ENCODE measurements at regions not wholly inside any gene's neighbourhood (a gene's known extent, or its start where the extent isn't known, plus 50 kb on each side); places are given as distances from the start of the nearest gene placed in this dataset.

DNA sequence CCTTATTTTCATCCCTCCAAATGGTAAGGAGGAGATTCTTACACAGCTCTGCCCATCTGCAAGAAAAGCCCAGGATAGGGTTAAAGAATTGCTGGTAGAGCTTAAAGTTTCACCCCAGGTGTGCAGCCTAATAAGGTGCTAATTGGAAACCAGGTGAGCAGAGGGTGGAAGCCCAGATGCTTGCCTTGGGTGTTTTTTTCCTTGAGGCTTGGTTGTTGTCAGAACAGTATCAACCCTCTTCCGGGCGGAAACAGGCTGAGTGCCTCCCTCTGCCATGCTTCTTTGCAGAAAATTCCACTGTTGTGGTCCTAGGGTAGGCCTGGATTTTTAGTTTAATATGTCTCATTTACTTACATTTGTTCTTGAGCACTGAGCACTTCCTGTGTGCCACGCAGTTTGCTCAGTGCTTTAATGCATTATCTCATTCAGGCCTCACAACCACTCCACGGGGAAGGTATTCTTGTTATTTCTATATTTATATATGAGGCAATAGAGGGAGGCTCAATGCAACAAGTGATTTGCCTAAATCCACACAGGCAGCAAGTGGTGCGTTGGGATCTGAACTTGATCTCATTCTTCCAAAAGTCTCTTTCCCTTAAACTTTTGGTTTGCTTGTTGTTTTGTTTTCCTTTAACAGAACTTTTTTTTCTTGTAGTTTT, 115.0 kb upstream of the LRIG1 start:
- no peaks in the 10 kb centered on the region for H3K9me2 ChIP-seq (ENCODE audit: insufficient read depth)
- DNase-seq (ENCODE audit: low read depth, low spot score) (no peak), ATAC-seq (no peak)
- H3K79me2 ChIP-seq (ENCODE audit: insufficient read depth, low read length): no peaks in the 10 kb centered on the region
- no peaks in the 10 kb centered on the region for H3K9me3 ChIP-seq (ENCODE audit: control insufficient read depth in 1 of 2, insufficient read depth in 1 of 2, low read depth in 1 of 2, low read length in 2 of 2)
- H2AFZ ChIP-seq (ENCODE audit: low read depth, low read length, poor library complexity, severe bottlenecking): no peak overlapping the region
- H3K27ac ChIP-seq (ENCODE audit: low read depth, low read length): no peak overlapping the region
- H3K36me3 ChIP-seq (ENCODE audit: control insufficient read depth in 1 of 2, insufficient read depth in 2 of 2, low read length in 2 of 2): no peaks in the 10 kb centered on the region
- H3K9ac ChIP-seq (ENCODE audit: low read length): no peak overlapping the region
- H3K27me3 ChIP-seq (ENCODE audit: insufficient read depth, low read length): no peaks in the 10 kb centered on the region
- BruUV-seq (replicated peaks): no TSS peak
- no peak overlapping the region for H3K4me2 ChIP-seq (ENCODE audit: low read length)
- no peaks in the 10 kb centered on the region for H4K20me1 ChIP-seq (ENCODE audit: insufficient read depth)
- intact Hi-C loops (cut with micrococcal nuclease): no loop called here
- no peaks in the 10 kb centered on the region for H3K4me1 ChIP-seq (ENCODE audit: control insufficient read depth in 1 of 2, insufficient read depth in 2 of 2, low read length in 2 of 2)
- ChIA-PET CTCF (no interaction called here), RAD21 (ENCODE audit: low non-redundant PET in 1 of 2, low total read pairs in 2 of 2, uncharacterized antibody in 2 of 2, unreplicated experiment in 2 of 2) (no interaction called here), POLR2A (no interaction called here)
- no peak overlapping the region for H3K4me3 ChIP-seq (replicated peaks in 1 of 2; ENCODE audit: low read depth in 1 of 2, low read length in 2 of 2)
- TF ChIP-seq CBX3 (IDR thresholded peaks at IDR 0.05; ENCODE audit: low read depth): no peak
- no peak for TF ChIP-seq RAD21 (IDR thresholded peaks at IDR 0.05; ENCODE audit: low read depth)
- no peak for TF ChIP-seq EZH2 (IDR thresholded peaks at IDR 0.05)
- no peak for TF ChIP-seq EZH2phosphoT487 (IDR thresholded peaks at IDR 0.05; ENCODE audit: borderline replicate concordance)

DNA sequence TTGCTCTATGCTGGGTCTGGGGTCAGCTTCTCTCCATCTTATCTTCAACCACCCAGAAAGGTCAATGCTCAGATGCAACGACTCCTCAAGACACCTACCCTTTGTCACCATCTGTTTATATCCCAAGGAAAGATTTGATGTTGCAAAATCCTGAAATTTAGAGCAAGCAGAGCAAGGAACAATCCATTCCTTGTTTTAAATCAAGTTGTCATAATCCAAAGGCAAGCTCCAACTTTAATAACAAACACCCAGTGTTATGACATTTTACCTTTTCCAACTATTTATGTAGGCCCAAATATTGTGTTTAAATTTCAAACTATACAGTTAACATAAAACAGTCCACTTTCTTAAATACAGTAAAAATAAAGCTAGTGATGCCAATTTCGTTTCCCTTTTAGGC, 116.5 kb upstream of the LRIG1 start:
- intact Hi-C loops (cut with micrococcal nuclease): no loop called here
- H3K9ac ChIP-seq (ENCODE audit: low read length): no peak overlapping the region
- RAD21 ChIA-PET (ENCODE audit: low non-redundant PET in 1 of 2, low total read pairs in 2 of 2, uncharacterized antibody in 2 of 2, unreplicated experiment in 2 of 2): no interaction called here
- ATAC-seq (no peak), DNase-seq (ENCODE audit: low read depth, low spot score) (no peak)
- no peak overlapping the region for H2AFZ ChIP-seq (ENCODE audit: low read depth, low read length, poor library complexity, severe bottlenecking)
- TF ChIP-seq SP1 (IDR thresholded peaks at IDR 0.05; ENCODE audit: low read depth) (no peak), ZBTB33 (IDR thresholded peaks at IDR 0.05; ENCODE audit: extremely low read depth, insufficient replicate concordance, low read length) (no peak), POLR2AphosphoS5 (IDR thresholded peaks at IDR 0.05; ENCODE audit: low read depth, low read length) (no peak)
- TF ChIP-seq, protein P1, sequence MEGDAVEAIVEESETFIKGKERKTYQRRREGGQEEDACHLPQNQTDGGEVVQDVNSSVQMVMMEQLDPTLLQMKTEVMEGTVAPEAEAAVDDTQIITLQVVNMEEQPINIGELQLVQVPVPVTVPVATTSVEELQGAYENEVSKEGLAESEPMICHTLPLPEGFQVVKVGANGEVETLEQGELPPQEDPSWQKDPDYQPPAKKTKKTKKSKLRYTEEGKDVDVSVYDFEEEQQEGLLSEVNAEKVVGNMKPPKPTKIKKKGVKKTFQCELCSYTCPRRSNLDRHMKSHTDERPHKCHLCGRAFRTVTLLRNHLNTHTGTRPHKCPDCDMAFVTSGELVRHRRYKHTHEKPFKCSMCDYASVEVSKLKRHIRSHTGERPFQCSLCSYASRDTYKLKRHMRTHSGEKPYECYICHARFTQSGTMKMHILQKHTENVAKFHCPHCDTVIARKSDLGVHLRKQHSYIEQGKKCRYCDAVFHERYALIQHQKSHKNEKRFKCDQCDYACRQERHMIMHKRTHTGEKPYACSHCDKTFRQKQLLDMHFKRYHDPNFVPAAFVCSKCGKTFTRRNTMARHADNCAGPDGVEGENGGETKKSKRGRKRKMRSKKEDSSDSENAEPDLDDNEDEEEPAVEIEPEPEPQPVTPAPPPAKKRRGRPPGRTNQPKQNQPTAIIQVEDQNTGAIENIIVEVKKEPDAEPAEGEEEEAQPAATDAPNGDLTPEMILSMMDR (IDR thresholded peaks at IDR 0.05 in 2 of 3, conservative IDR thresholded peaks at IDR 0.05 in 1 of 3; ENCODE audit: borderline replicate concordance in 1 of 3, insufficient read depth in 1 of 3, low read depth in 2 of 3, low read length in 2 of 3): no peak
- TF ChIP-seq, protein P2, sequence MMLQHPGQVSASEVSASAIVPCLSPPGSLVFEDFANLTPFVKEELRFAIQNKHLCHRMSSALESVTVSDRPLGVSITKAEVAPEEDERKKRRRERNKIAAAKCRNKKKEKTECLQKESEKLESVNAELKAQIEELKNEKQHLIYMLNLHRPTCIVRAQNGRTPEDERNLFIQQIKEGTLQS (IDR thresholded peaks at IDR 0.05): no peak
- CTCF ChIA-PET: no interaction called here
- no peaks in the 10 kb centered on the region for H3K79me2 ChIP-seq (ENCODE audit: insufficient read depth, low read length)
- no peaks in the 10 kb centered on the region for H3K4me1 ChIP-seq (ENCODE audit: control insufficient read depth in 1 of 2, insufficient read depth in 2 of 2, low read length in 2 of 2)
- H3K27me3 ChIP-seq (ENCODE audit: insufficient read depth, low read length): no peaks in the 10 kb centered on the region
- no peak overlapping the region for H3K27ac ChIP-seq (ENCODE audit: low read depth, low read length)
- POLR2A ChIA-PET: no interaction called here
- no peaks in the 10 kb centered on the region for H3K36me3 ChIP-seq (ENCODE audit: control insufficient read depth in 1 of 2, insufficient read depth in 2 of 2, low read length in 2 of 2)
- no peaks in the 10 kb centered on the region for H3K9me2 ChIP-seq (ENCODE audit: insufficient read depth)
- no TSS peak for BruUV-seq (replicated peaks)
- H3K4me3 ChIP-seq (replicated peaks in 1 of 2; ENCODE audit: low read depth in 1 of 2, low read length in 2 of 2): no peak overlapping the region
- H3K4me2 ChIP-seq (ENCODE audit: low read length): no peak overlapping the region
- H3K9me3 ChIP-seq (ENCODE audit: control insufficient read depth in 1 of 2, insufficient read depth in 1 of 2, low read depth in 1 of 2, low read length in 2 of 2): no peaks in the 10 kb centered on the region
- no peaks in the 10 kb centered on the region for H4K20me1 ChIP-seq (ENCODE audit: insufficient read depth)

Data from HCT116 (cell line).